OCI-LY1 (cell line): ENCODE measurements at regions not wholly inside any gene's neighbourhood (a gene's known extent, or its start where the extent isn't known, plus 50 kb on each side); places are given as distances from the start of the nearest gene placed in this dataset.

Experiments used
- H2AFZ ChIP-seq: fragments of 200-600 bp; sonication (generic), shearing (Covaris generic); 2 replicates; pipeline ENCODE4 v1.6.0; 2014; ENCODE audit warnings: antibody characterized with exemption, mild to moderate bottlenecking, low read length
- H3F3A ChIP-seq: fragments of 200-600 bp; sonication (generic), shearing (Covaris generic); 2 replicates; pipeline ENCODE4 v1.6.0; 2014; ENCODE audit warnings: mild to moderate bottlenecking, antibody characterized with exemption, low read length, moderate library complexity; ENCODE audit not compliant: insufficient read depth
- H3K27ac ChIP-seq: fragments of 200-600 bp; sonication (generic); 2 replicates; pipeline ENCODE4 v1.5.1; 2014; ENCODE audit warnings: low read length, mixed run types, mild to moderate bottlenecking, low read depth; ENCODE audit not compliant: poor library complexity, severe bottlenecking
- H3K27me3 ChIP-seq: fragments of 200-600 bp; sonication (generic); 2 replicates; pipeline ENCODE4 v1.6.0; 2014; ENCODE audit warnings: antibody characterized with exemption, mild to moderate bottlenecking, low read length, moderate library complexity; ENCODE audit not compliant: insufficient read depth
- H3K36me3 ChIP-seq: fragments of 200-600 bp; sonication (generic); 2 replicates; pipeline ENCODE4 v1.6.1; 2014; ENCODE audit warnings: mild to moderate bottlenecking, antibody characterized with exemption, low read length, moderate library complexity, mixed read lengths; ENCODE audit not compliant: insufficient read depth
- H3K4me1 ChIP-seq: fragments of 200-600 bp; sonication (generic); 2 replicates; pipeline ENCODE4 v1.5.1; 2014; ENCODE audit warnings: mild to moderate bottlenecking, low read length, moderate library complexity; ENCODE audit not compliant: insufficient read depth, severe bottlenecking
- H3K4me2 ChIP-seq: fragments of 200-600 bp; sonication (generic), shearing (Covaris generic); 2 replicates; pipeline ENCODE4 v1.6.1; 2014; ENCODE audit warnings: low read length
- H3K4me3 ChIP-seq: fragments of 200-600 bp; sonication (generic); 2 replicates; pipeline ENCODE4 v1.5.1; 2014; ENCODE audit warnings: low read length, low read depth, mild to moderate bottlenecking, mixed read lengths; ENCODE audit not compliant: poor library complexity, severe bottlenecking
- H3K79me2 ChIP-seq: fragments of 200-600 bp; shearing (Covaris generic); 2 replicates; pipeline ENCODE4 v1.6.1; 2016; ENCODE audit warnings: mixed run types, low read length, mixed read lengths; ENCODE audit not compliant: insufficient read depth
- H3K9ac ChIP-seq: fragments of 200-600 bp; sonication (generic), shearing (Covaris generic); 2 replicates; pipeline ENCODE4 v1.6.1; 2014; ENCODE audit warnings: mild to moderate bottlenecking, low read length, mixed read lengths
- H3K9me2 ChIP-seq: fragments of 200-600 bp; sonication (generic), shearing (Covaris generic); 2 replicates; pipeline ENCODE4 v1.6.1; 2014; ENCODE audit warnings: low read depth, mild to moderate bottlenecking, low read length, mixed read lengths
- H3K9me3 ChIP-seq: fragments of 200-600 bp; shearing (Covaris generic); 2 replicates; pipeline ENCODE4 v1.6.1; 2014; ENCODE audit warnings: low read length, mixed read lengths
- H4K20me1 ChIP-seq: fragments of 200-600 bp; sonication (generic), shearing (Covaris generic); 2 replicates; pipeline ENCODE4 v1.6.0; 2016; ENCODE audit warnings: mild to moderate bottlenecking, low read length; ENCODE audit not compliant: insufficient read depth
- EZH2 ChIP-seq: fragments of 200-600 bp; sonication (generic), shearing (Covaris generic); IDR thresholded peaks from 2 replicates; pipeline ENCODE4 v1.8.0; 2017; ENCODE audit warnings: borderline replicate concordance, mixed run types, mild to moderate bottlenecking, antibody characterized with exemption, low read length, moderate library complexity, mixed read lengths
- TF ChIP-seq, protein P1 (sequence below): fragments of 200-600 bp; sonication (generic), shearing (Covaris generic); IDR thresholded peaks from 2 replicates; pipeline ENCODE4 v1.5.1; 2017; ENCODE audit warnings: mild to moderate bottlenecking, antibody characterized with exemption, low read length, moderate library complexity, mixed read lengths

DNA sequence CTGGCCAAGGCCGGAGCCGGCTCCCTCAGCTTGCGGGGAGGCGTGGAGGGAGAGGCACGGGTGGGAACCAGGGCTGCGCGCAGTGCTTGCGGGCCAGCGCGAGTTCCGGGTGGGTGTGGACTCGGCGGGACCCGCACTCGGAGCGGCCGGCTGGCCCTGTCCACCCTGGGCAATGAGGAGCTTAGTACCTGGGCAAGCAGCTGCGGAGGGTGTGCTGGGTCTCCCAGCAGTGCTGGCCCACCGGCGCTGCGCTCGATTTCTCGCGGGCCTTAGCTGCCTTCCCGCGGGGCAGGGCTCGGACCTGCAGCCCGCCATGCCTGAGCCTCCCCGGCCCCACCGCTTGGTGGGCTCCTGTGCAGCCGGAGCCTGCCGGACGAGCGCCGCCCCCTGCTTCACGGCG lies 91.4 kb upstream of the MAN1A1 start:
- no peak overlapping the region for H3K27ac ChIP-seq
- no peaks in the 10 kb centered on the region for H3K9me3 ChIP-seq
- no peak overlapping the region for H2AFZ ChIP-seq
- no peaks in the 10 kb centered on the region for H3K79me2 ChIP-seq
- no peak overlapping the region for H3K9ac ChIP-seq
- H4K20me1 ChIP-seq = no peaks in the 10 kb centered on the region
- H3K27me3 ChIP-seq = no peaks in the 10 kb centered on the region
- H3K4me3 ChIP-seq = no peak overlapping the region
- TF ChIP-seq, protein P1, sequence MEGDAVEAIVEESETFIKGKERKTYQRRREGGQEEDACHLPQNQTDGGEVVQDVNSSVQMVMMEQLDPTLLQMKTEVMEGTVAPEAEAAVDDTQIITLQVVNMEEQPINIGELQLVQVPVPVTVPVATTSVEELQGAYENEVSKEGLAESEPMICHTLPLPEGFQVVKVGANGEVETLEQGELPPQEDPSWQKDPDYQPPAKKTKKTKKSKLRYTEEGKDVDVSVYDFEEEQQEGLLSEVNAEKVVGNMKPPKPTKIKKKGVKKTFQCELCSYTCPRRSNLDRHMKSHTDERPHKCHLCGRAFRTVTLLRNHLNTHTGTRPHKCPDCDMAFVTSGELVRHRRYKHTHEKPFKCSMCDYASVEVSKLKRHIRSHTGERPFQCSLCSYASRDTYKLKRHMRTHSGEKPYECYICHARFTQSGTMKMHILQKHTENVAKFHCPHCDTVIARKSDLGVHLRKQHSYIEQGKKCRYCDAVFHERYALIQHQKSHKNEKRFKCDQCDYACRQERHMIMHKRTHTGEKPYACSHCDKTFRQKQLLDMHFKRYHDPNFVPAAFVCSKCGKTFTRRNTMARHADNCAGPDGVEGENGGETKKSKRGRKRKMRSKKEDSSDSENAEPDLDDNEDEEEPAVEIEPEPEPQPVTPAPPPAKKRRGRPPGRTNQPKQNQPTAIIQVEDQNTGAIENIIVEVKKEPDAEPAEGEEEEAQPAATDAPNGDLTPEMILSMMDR = no peak
- TF ChIP-seq EZH2 = no peak
- no peaks in the 10 kb centered on the region for H3F3A ChIP-seq
- no peaks in the 10 kb centered on the region for H3K36me3 ChIP-seq
- no peak overlapping the region for H3K4me2 ChIP-seq
- H3K9me2 ChIP-seq = no peaks in the 10 kb centered on the region
- H3K4me1 ChIP-seq = peaks cover 21% of the 10 kb centered on the region

DNA sequence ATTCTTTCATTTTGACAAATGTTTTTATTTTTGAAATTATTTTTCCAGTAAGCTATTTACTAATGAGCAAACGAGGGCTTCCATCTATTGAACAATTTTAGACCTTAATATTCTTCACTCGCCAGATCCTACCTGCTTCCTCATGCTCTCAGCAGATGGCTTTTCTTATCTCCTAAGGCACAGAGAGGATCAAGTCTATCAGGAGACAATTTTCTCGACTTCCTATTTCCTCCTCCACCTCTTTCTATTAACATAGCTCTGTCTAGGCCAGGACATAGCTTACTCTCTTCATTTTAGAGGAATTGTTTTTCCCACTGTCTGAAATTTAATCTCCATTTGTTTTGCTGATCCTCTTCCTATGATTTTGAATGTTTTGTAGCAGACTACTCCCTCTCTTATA lies 87.0 kb upstream of the MAN1A1 start:
- H3K4me2 ChIP-seq = no peak overlapping the region

DNA sequence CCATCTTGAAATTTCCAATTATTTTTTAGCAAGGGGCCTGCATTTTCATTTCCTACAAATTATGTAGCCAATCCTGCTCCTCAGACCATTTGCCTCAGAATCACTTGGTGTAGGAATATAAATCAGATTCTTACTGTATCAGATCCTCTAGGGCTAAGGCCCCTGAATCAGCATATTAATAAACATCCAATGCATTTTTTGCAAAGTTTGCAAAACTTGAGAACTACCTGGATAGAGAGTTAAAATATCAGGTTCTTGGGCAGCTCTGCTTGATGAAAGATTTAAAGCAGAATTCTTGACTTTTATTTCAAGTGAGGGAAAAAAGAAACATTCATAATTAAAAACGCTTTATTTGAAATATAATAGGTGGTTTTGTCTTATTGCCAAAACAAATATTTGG lies 82.2 kb upstream of the MAN1A1 start:
- H4K20me1 ChIP-seq = no peaks in the 10 kb centered on the region
- no peaks in the 10 kb centered on the region for H3K79me2 ChIP-seq
- H3K4me2 ChIP-seq = no peak overlapping the region
- TF ChIP-seq, protein P1 = no peak
- TF ChIP-seq EZH2 = no peak
- no peaks in the 10 kb centered on the region for H3K9me2 ChIP-seq
- H3K4me3 ChIP-seq = no peak overlapping the region
- no peaks in the 10 kb centered on the region for H3F3A ChIP-seq
- H3K36me3 ChIP-seq = no peaks in the 10 kb centered on the region
- no peak overlapping the region for H3K9ac ChIP-seq
- no peaks in the 10 kb centered on the region for H3K4me1 ChIP-seq
- H2AFZ ChIP-seq = no peak overlapping the region
- no peaks in the 10 kb centered on the region for H3K27me3 ChIP-seq
- no peaks in the 10 kb centered on the region for H3K9me3 ChIP-seq
- H3K27ac ChIP-seq = no peak overlapping the region

More for the DNA sequence above, 87.0 kb upstream of the MAN1A1 start:
- TF ChIP-seq, protein P1 = no peak
- TF ChIP-seq EZH2 = no peak
- no peaks in the 10 kb centered on the region for H3K9me3 ChIP-seq
- no peaks in the 10 kb centered on the region for H3K27me3 ChIP-seq
- no peaks in the 10 kb centered on the region for H3F3A ChIP-seq
- H4K20me1 ChIP-seq = no peaks in the 10 kb centered on the region
- no peak overlapping the region for H2AFZ ChIP-seq
- H3K27ac ChIP-seq = no peak overlapping the region
- H3K4me3 ChIP-seq = no peak overlapping the region
- H3K36me3 ChIP-seq = no peaks in the 10 kb centered on the region
- H3K79me2 ChIP-seq = no peaks in the 10 kb centered on the region
- H3K9ac ChIP-seq = no peak overlapping the region
- no peaks in the 10 kb centered on the region for H3K9me2 ChIP-seq
- H3K4me1 ChIP-seq = no peaks in the 10 kb centered on the region
